ENCODE measurements at regions not wholly inside any gene's neighbourhood (a gene's known extent, or its start where the extent isn't known, plus 50 kb on each side); places are given as distances from the start of the nearest gene placed in this dataset.

GRCh38 chr1:173410133-173410793 lies 66.9 kb upstream of the PRDX6 start (continued):
- TF ChIP-seq PRDM15 (CRISPR knock-in tag; IDR thresholded peaks at IDR 0.05) (no peak), AFF4 (CRISPR knock-in tag; IDR thresholded peaks at IDR 0.05; ENCODE audit: borderline replicate concordance) (no peak), FOXP1 (CRISPR knock-in tag; IDR thresholded peaks at IDR 0.05; ENCODE audit: borderline replicate concordance) (no peak), ZNF219 (CRISPR knock-in tag; IDR thresholded peaks at IDR 0.05; ENCODE audit: borderline replicate concordance) (no peak), GABPB1 (CRISPR knock-in tag; IDR thresholded peaks at IDR 0.05) (no peak), ZBTB21 (CRISPR knock-in tag; IDR thresholded peaks at IDR 0.05; ENCODE audit: borderline replicate concordance) (no peak), ZNF423 (CRISPR knock-in tag; IDR thresholded peaks at IDR 0.05) (no peak), KAT7 (CRISPR knock-in tag; IDR thresholded peaks at IDR 0.05; ENCODE audit: borderline replicate concordance) (no peak)
- TF ChIP-seq, protein P1, sequence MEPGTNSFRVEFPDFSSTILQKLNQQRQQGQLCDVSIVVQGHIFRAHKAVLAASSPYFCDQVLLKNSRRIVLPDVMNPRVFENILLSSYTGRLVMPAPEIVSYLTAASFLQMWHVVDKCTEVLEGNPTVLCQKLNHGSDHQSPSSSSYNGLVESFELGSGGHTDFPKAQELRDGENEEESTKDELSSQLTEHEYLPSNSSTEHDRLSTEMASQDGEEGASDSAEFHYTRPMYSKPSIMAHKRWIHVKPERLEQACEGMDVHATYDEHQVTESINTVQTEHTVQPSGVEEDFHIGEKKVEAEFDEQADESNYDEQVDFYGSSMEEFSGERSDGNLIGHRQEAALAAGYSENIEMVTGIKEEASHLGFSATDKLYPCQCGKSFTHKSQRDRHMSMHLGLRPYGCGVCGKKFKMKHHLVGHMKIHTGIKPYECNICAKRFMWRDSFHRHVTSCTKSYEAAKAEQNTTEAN (CRISPR knock-in tag; IDR thresholded peaks at IDR 0.05), result no peak

DNA sequence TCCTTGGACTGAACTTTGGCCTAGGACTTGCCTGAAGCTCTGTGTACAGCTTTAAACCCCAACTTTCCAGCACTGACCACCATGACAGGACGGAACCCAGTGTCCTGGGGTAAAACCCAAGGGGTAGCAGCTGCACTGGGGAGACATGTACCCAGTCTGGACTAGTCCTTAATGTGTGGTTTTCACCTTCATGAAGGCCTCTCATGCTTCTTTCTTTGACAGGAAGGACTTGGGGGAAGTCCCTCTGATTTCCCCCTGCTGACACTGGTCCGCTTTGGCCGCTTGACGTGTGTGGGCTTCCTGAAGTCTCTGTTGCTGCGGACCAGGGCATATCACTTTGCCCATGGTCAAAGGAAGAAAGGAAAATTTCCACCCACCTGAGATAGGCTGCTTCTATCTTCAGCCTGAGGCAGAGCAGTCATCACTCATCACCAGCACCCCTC lies 66.3 kb upstream of the PRDX6 start:
- ChIA-PET POLR2A (no interaction called here), CTCF (no interaction called here)
- H3K36me3 Mint-ChIP-seq, result no peaks in the 10 kb centered on the region
- DNase-seq (ENCODE audit: low spot score), result no peak
- no peak overlapping the region for H3K4me3 Mint-ChIP-seq
- H3K9me3 Mint-ChIP-seq, result no peaks in the 10 kb centered on the region
- TF ChIP-seq SMAD3 (CRISPR knock-in tag; IDR thresholded peaks at IDR 0.05; ENCODE audit: borderline replicate concordance), result no peak
- no peak overlapping the region for H3K27ac Mint-ChIP-seq
- H3K4me1 Mint-ChIP-seq, result peaks cover 6% of the 10 kb centered on the region
- no peaks in the 10 kb centered on the region; the same call in 1 of the 2 replicates for H3K27me3 Mint-ChIP-seq (ENCODE audit: low read depth)
- ATAC-seq, result no peak

DNA sequence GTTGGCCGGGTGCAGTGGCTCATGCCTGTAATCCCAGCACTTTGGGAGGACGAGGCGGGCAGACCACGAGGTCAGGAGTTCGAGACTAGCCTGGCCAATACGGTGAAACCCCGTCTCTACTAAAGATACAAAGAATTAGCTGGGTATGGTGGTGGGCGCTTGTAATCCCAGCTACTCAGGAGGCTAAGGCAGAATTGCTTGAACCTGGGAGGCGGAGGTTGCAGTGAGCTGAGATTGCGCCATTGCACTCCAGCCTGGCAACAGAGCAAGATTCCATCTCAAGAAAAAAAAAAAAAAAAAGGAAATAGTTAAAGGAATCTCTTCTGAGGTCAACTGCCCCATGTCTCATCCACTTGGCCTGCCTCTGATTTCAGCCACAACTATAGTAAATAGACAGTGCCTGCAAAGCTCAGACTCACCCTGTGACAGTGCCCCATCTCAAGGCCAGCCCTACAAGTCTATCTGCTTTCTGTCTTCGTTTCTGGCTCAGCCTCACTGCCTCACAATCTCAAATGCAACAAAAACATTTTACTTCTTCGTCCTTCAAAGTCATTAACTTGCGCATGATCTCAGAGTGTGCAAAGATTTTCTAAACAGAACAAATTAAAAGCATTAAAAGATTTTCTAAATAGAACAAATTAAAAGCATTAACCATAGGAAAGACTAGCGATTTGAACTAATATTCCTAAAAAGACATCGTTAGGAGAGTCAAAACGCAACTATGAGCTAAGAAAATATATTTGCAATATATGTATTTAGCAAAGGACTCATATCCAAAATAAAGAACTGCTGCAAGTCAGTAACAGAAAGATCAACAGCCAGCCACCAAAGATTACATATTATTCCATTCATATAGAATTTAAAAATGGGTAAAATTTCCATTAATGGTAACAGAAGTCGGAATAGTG lies 65.0 kb upstream of the PRDX6 start:
- POLR2A ChIA-PET, result no interaction called here
- no peaks in the 10 kb centered on the region; the same call in 1 of the 2 replicates for H3K4me1 Mint-ChIP-seq
- TF ChIP-seq OVOL2 (CRISPR knock-in tag; IDR thresholded peaks at IDR 0.05; ENCODE audit: borderline replicate concordance), result no peak
- no peak for TF ChIP-seq ATF2 (CRISPR knock-in tag; IDR thresholded peaks at IDR 0.05; ENCODE audit: borderline replicate concordance, low read depth)
- TF ChIP-seq GRHL2 (CRISPR knock-in tag; IDR thresholded peaks at IDR 0.05; ENCODE audit: insufficient replicate concordance, severe bottlenecking), result no peak
- TF ChIP-seq HMGA2 (CRISPR knock-in tag; IDR thresholded peaks at IDR 0.05), result no peak
- no peak for TF ChIP-seq HMGXB4 (CRISPR knock-in tag; IDR thresholded peaks at IDR 0.05)

More for the DNA sequence above, 65.0 kb upstream of the PRDX6 start:
- Mint-ChIP-seq H3K9me3 (no peaks in the 10 kb centered on the region), H3K36me3 (0 out of 2 replicates have a peak, but pooled peaks cover 1% of the 10 kb centered on the region), H3K27ac (no peak overlapping the region), H3K4me3 (no peak overlapping the region), H3K27me3 (ENCODE audit: low read depth) (no peaks in the 10 kb centered on the region)
- no peak for DNase-seq (ENCODE audit: low spot score)
- no peak for ATAC-seq
- CTCF ChIA-PET, result interaction anchor here (0.6 to 0.7 kb wide), 2 partner anchors 79 to 92 kb away, joined by 3 to 4 read pairs; no protein-coding TSS in a partner anchor

Measured in WTC11 (cell line).